K562 (cell line): ENCODE measurements at regions not wholly inside any gene's neighbourhood (a gene's known extent, or its start where the extent isn't known, plus 50 kb on each side); places are given as distances from the start of the nearest gene placed in this dataset.

Experiments used
- ATAC-seq: fragments of 200-7000 bp; cut with Tn5 transposase; 3 replicates; pipeline ENCODE4 v1.9.1; 2020; ENCODE audit warnings: moderate library complexity
- BruUV-seq: library from RNA; stranded (reverse); fragments of 400-500 nt; replicated peaks from 2 replicates; lab custom pipeline; 2021; lab: Mats Ljungman, UMichigan
- CTCF ChIA-PET: fragments of 300-600 bp; formaldehyde crosslinking; extraction: SDS; loops from one replicate; lab custom pipeline; 2021; ENCODE audit warnings: low intra/inter-chr PET ratio; lab: Yijun Ruan, JAX
- POLR2A ChIA-PET: fragments of 300-600, 350-650 bp; sonication (Branson Sonifier 250); formaldehyde crosslinking; extraction: SDS; loops from one replicate; lab custom pipeline; 2021; ENCODE audit warnings: antibody characterized with exemption, inconsistent platforms; lab: Yijun Ruan, JAX
- DNase-seq, 4 experiments: peaks; one replicate each; pipeline versions ENCODE4 v3.0.0 to v3.0.0-alpha.2; 2011 to 2018; ENCODE audit warnings: low spot score in 3 of 4, mixed read lengths in 3 of 4; ENCODE audit errors: extremely low read depth in 1 of 4
- FAIRE-seq: peaks from 2 replicates; lab custom pipeline; 2011; peaks lifted over from hg19 to GRCh38; lab: Jason Lieb, UNC
- H2AFZ ChIP-seq: 2 replicates; pipeline ENCODE4 v1.6.0; 2011; ENCODE audit warnings: low read depth, low read length, control low read depth, inconsistent platforms
- H3K27ac ChIP-seq: fragments of 200-600 bp; 3 replicates; pipeline ENCODE4 v1.8.0; 2011; ENCODE audit warnings: low read depth, mild to moderate bottlenecking, control low read depth, inconsistent platforms, low read length, moderate library complexity, mixed read lengths; ENCODE audit errors: extremely low read depth
- H3K27me3 ChIP-seq, 2 experiments: fragments of 300-600 bp in 1 of 2; 2 replicates in 1 of 2; 3 replicates in 1 of 2; pipeline versions ENCODE4 v1.6.0 to v1.8.0; 2011; ENCODE audit warnings: inconsistent platforms in 2 of 2, low read length in 2 of 2, mild to moderate bottlenecking in 1 of 2, mixed read lengths in 1 of 2, moderate library complexity in 1 of 2; ENCODE audit not compliant: control insufficient read depth in 2 of 2, insufficient read depth in 2 of 2
- H3K36me3 ChIP-seq: fragments of 300-600 bp; 3 replicates; pipeline ENCODE4 v1.8.0; 2011; ENCODE audit warnings: mild to moderate bottlenecking, low read length, inconsistent platforms; ENCODE audit not compliant: control insufficient read depth, insufficient read depth
- H3K4me1 ChIP-seq, 2 experiments: fragments of 200-600 bp in 1 of 2; replicated peaks in 1 of 2; 2 replicates in 1 of 2; 3 replicates in 1 of 2; pipeline versions ENCODE4 v1.5.1 to v1.8.0; 2011; ENCODE audit warnings: inconsistent platforms in 2 of 2, low read length in 2 of 2, mild to moderate bottlenecking in 1 of 2, mixed read lengths in 1 of 2, moderate library complexity in 1 of 2; ENCODE audit not compliant: control insufficient read depth in 2 of 2, insufficient read depth in 2 of 2
- H3K4me2 ChIP-seq: 2 replicates; pipeline ENCODE4 v1.6.1; 2011; ENCODE audit warnings: low read length, control low read depth, inconsistent platforms, mixed read lengths; ENCODE audit not compliant: insufficient read depth
- H3K4me3 ChIP-seq: fragments of 200-600 bp; sonication (generic), shearing (Covaris generic); 2 replicates; pipeline ENCODE4 v1.5.1; 2016; ENCODE audit warnings: control low read depth, inconsistent platforms
- H3K79me2 ChIP-seq: fragments of 200-600 bp; 3 replicates; pipeline ENCODE4 v1.8.0; 2011; ENCODE audit warnings: low read length, inconsistent platforms; ENCODE audit not compliant: control insufficient read depth, insufficient read depth
- H3K9ac ChIP-seq, 2 experiments: 2 replicates each; pipeline versions ENCODE4 v1.6.0 to v1.6.1; 2011; ENCODE audit warnings: low read depth in 2 of 2, low read length in 2 of 2, control low read depth in 1 of 2, inconsistent platforms in 1 of 2, mild to moderate bottlenecking in 1 of 2, mixed read lengths in 1 of 2; ENCODE audit not compliant: insufficient read depth in 1 of 2
- H3K9me1 ChIP-seq: one replicate; pipeline ENCODE4 v1.6.0; 2011; ENCODE audit warnings: inconsistent platforms, mild to moderate bottlenecking, low read length, moderate library complexity; ENCODE audit not compliant: control insufficient read depth, insufficient read depth
- H3K9me3 ChIP-seq: replicated peaks from 2 replicates; pipeline ENCODE4 v1.5.1; 2011; ENCODE audit warnings: low read depth, low read length, inconsistent platforms; ENCODE audit not compliant: control insufficient read depth, insufficient read depth
- H4K20me1 ChIP-seq: replicated peaks from 2 replicates; pipeline ENCODE4 v1.6.1; 2011; ENCODE audit warnings: low read length, inconsistent platforms, mixed read lengths; ENCODE audit not compliant: control insufficient read depth, insufficient read depth
- CTBP1 ChIP-seq: fragments of 450-650 bp; IDR thresholded peaks from 2 replicates; pipeline ENCODE4 v1.6.1; 2016; ENCODE audit warnings: borderline replicate concordance
- E2F8 ChIP-seq: fragments of 450-650 bp; IDR thresholded peaks from 2 replicates; pipeline ENCODE4 v1.7.1; 2018; ENCODE audit warnings: mild to moderate bottlenecking, low read depth; ENCODE audit not compliant: partially characterized antibody
- GABPB1 ChIP-seq: sonication (generic); formaldehyde crosslinking; IDR thresholded peaks from 2 replicates; pipeline ENCODE4 v1.8.0; 2022; ENCODE audit warnings: mild to moderate bottlenecking, missing genetic modification reagents
- HMBOX1 ChIP-seq: sonication (generic); IDR thresholded peaks from 2 replicates; pipeline ENCODE4 v1.6.1; 2016
- KDM1A ChIP-seq, 2 experiments: fragments of 450-650 bp; IDR thresholded peaks; 2 replicates each; pipeline ENCODE4 v1.6.1; 2016; ENCODE audit warnings: mild to moderate bottlenecking in 2 of 2
- MAFG ChIP-seq: fragments of 450-650 bp; conservative IDR thresholded peaks from 2 replicates; pipeline ENCODE4 v1.6.1; 2016; ENCODE audit warnings: missing genetic modification characterization, missing compliant biosample characterization
- NCOR1 ChIP-seq: fragments of 450-650 bp; IDR thresholded peaks from 2 replicates; pipeline ENCODE4 v1.6.1; 2016; ENCODE audit warnings: mild to moderate bottlenecking, moderate library complexity
- PBX2 ChIP-seq, 2 experiments: IDR thresholded peaks in 1 of 2; conservative IDR thresholded peaks in 1 of 2; 2 replicates each; pipeline ENCODE4 v1.6.1; 2016; ENCODE audit warnings: low read depth in 2 of 2, mild to moderate bottlenecking in 1 of 2, missing compliant biosample characterization in 1 of 2, missing genetic modification characterization in 1 of 2, moderate library complexity in 1 of 2
- PML ChIP-seq: IDR thresholded peaks from 2 replicates; pipeline ENCODE4 v1.6.1; 2012; ENCODE audit warnings: low read length, inconsistent platforms
- STAT6 ChIP-seq: sonication (generic); formaldehyde crosslinking; IDR thresholded peaks from 2 replicates; pipeline ENCODE4 v1.8.1; 2023; ENCODE audit warnings: mild to moderate bottlenecking, missing genetic modification reagents
- YBX1 ChIP-seq: fragments of 450-650 bp; IDR thresholded peaks from 2 replicates; pipeline ENCODE4 v1.7.1; 2016; ENCODE audit warnings: mild to moderate bottlenecking
- ZNF316 ChIP-seq: fragments of 450-650 bp; IDR thresholded peaks from 2 replicates; pipeline ENCODE4 v1.6.1; 2016
- WGBS: fragments of 100-300 bp; shearing (Covaris generic); methylation state at CpG from one replicate; pipeline ENCODE4 v1.1.6; 2016; ENCODE audit warnings: low coverage, mixed read lengths; ENCODE audit not compliant: insufficient coverage; ENCODE audit errors: missing lambda C conversion rate; 5-methylcytosine and 5-hydroxymethylcytosine counted together
- in situ Hi-C: fragments of 300-500 bp; cut with MboI; formaldehyde crosslinking; loops from 4 replicates; pipeline ENCODE4 v1.15.0; 2018; ENCODE audit warnings: inconsistent platforms, mixed read lengths
- intact Hi-C: fragments of 100-400 bp; cut with micrococcal nuclease; formaldehyde crosslinking; loops from 2 replicates; pipeline ENCODE4 v1.14.2; 2022

- no peak for TF ChIP-seq YBX1
- TF ChIP-seq PML, result no peak
These were observed 222.1 kb downstream of the BCAS1 start (continued) for GRCh38 chr20:53848304-53848703.

GRCh38 chr20:53847837-53848170 is 222.6 kb downstream of the BCAS1 start:
- intact Hi-C loops (no loop called here), in situ Hi-C loops (no loop called here)
- ATAC-seq (peak; percentile 49; the same call in 2 of the 3 replicates), DNase-seq (no peak), FAIRE-seq (peak; percentile 71)
- CTCF ChIA-PET, result no interaction called here
- Histone ChIP-seq H3K27ac (no peak overlapping the region), H3K9me3 (no peaks in the 10 kb centered on the region), H3K9me1 (no peaks in the 10 kb centered on the region), H3K36me3 (no peaks in the 10 kb centered on the region), H3K9ac (no peak overlapping the region), H3K4me3 (no peak overlapping the region), H3K79me2 (no peaks in the 10 kb centered on the region), H3K27me3 (no peaks in the 10 kb centered on the region), H3K4me1 (peaks cover 0 to 10% of the 10 kb centered on the region in 2 experiments; a peak in 2 of 5 replicates), H3K4me2 (no peak overlapping the region), H2AFZ (no peak overlapping the region), H4K20me1 (no peaks in the 10 kb centered on the region)
- no TSS peak for BruUV-seq
- POLR2A ChIA-PET, result interaction anchor here (0.6 to 2.0 kb wide), 3 partner anchors 9 to 108 kb away, joined by 3 to 8 read pairs (median 3); no protein-coding TSS in a partner anchor
- WGBS, result 14% methylated on average over 2 of the region's 2 CpGs
- no peak for TF ChIP-seq PBX2 (CRISPR knock-in tag; IDR thresholded peaks at IDR 0.05; ENCODE audit: low read depth)
- 0 out of 2 replicates have a peak, but pooled peaks have one; percentile 21 for TF ChIP-seq PBX2 (tag; conservative IDR thresholded peaks at IDR 0.05; ENCODE audit: low read depth)
- TF ChIP-seq CTBP1, result 0 out of 2 replicates have a peak, but pooled peaks have one; percentile 12
- peak; percentile 27; the same call in 1 of the 2 replicates for TF ChIP-seq ZNF316
- no peak for TF ChIP-seq E2F8
- no peak for TF ChIP-seq STAT6
- peak; percentile 16; the same call in 1 of the 2 replicates for TF ChIP-seq NCOR1
- no peak for TF ChIP-seq GABPB1 (CRISPR knock-in tag)
- peak; percentile 66 for TF ChIP-seq HMBOX1
- TF ChIP-seq KDM1A (IDR thresholded peaks at IDR 0.05), result peak in 1 of 2 experiments; percentile 30; a peak in 2 of 4 replicates
- 0 out of 2 replicates have a peak, but pooled peaks have one; percentile 12 for TF ChIP-seq MAFG (tag)
